ENCODE measurements at regions not wholly inside any gene's neighbourhood (a gene's known extent, or its start where the extent isn't known, plus 50 kb on each side); places are given as distances from the start of the nearest gene placed in this dataset.

GRCh38 chr5:105922574-105922973, 1748.2 kb downstream of the EFNA5 start:
- POLR2A ChIA-PET = no interaction called here
- no peak for DNase-seq (ENCODE audit: low read depth, low spot score)
- H3K4me3 ChIP-seq (ENCODE audit: low read depth, low read length) = no peak overlapping the region
- CTCF ChIA-PET = no interaction called here
- TF ChIP-seq CTCF (IDR thresholded peaks at IDR 0.05; ENCODE audit: insufficient read depth, low read length, missing control alignments) = no peak

- no peak overlapping the region for H3K4me3 ChIP-seq (ENCODE audit: low read depth, low read length)
- TF ChIP-seq CTCF (IDR thresholded peaks at IDR 0.05; ENCODE audit: insufficient read depth, low read length, missing control alignments) = no peak
- ChIA-PET CTCF (no interaction called here), POLR2A (no interaction called here)
- no peak for DNase-seq (ENCODE audit: low read depth, low spot score)
Measured at GRCh38 chr5:105922080-105922479, 1748.7 kb downstream of the EFNA5 start.

- POLR2A ChIA-PET = no interaction called here
- CTCF ChIA-PET = no interaction called here
- H3K4me3 ChIP-seq (ENCODE audit: low read depth, low read length) = no peak overlapping the region
- DNase-seq (ENCODE audit: low read depth, low spot score) = no peak
- TF ChIP-seq CTCF (IDR thresholded peaks at IDR 0.05; ENCODE audit: insufficient read depth, low read length, missing control alignments) = no peak
Measured at GRCh38 chr5:105917189-105917588, 1753.5 kb downstream of the EFNA5 start.

- CTCF ChIA-PET = no interaction called here
- POLR2A ChIA-PET = no interaction called here
- DNase-seq (ENCODE audit: low read depth, low spot score) = no peak
Measured at GRCh38 chr5:105907016-105907415, 1763.7 kb downstream of the EFNA5 start.

GRCh38 chr5:105905392-105905791, 1765.3 kb downstream of the EFNA5 start:
- TF ChIP-seq CTCF (IDR thresholded peaks at IDR 0.05; ENCODE audit: insufficient read depth, low read length, missing control alignments) = no peak
- POLR2A ChIA-PET = no interaction called here
- DNase-seq (ENCODE audit: low read depth, low spot score) = no peak
- H3K4me3 ChIP-seq (ENCODE audit: low read depth, low read length) = no peak overlapping the region
- CTCF ChIA-PET = interaction anchor here (1.3 kb wide), 1 partner anchor 9 kb away, joined by 3 read pairs; no protein-coding TSS in a partner anchor

More at GRCh38 chr5:105907016-105907415, 1763.7 kb downstream of the EFNA5 start:
- TF ChIP-seq CTCF (IDR thresholded peaks at IDR 0.05; ENCODE audit: insufficient read depth, low read length, missing control alignments) = no peak
- no peak overlapping the region for H3K4me3 ChIP-seq (ENCODE audit: low read depth, low read length)

GRCh38 chr5:105903069-105903468, 1767.7 kb downstream of the EFNA5 start:
- TF ChIP-seq CTCF (IDR thresholded peaks at IDR 0.05; ENCODE audit: insufficient read depth, low read length, missing control alignments) = no peak
- ChIA-PET CTCF (no interaction called here), POLR2A (no interaction called here)
- H3K4me3 ChIP-seq (ENCODE audit: low read depth, low read length) = no peak overlapping the region
- no peak for DNase-seq (ENCODE audit: low read depth, low spot score)
